ENCODE measurements at regions not wholly inside any gene's neighbourhood (a gene's known extent, or its start where the extent isn't known, plus 50 kb on each side); places are given as distances from the start of the nearest gene placed in this dataset.

DNA sequence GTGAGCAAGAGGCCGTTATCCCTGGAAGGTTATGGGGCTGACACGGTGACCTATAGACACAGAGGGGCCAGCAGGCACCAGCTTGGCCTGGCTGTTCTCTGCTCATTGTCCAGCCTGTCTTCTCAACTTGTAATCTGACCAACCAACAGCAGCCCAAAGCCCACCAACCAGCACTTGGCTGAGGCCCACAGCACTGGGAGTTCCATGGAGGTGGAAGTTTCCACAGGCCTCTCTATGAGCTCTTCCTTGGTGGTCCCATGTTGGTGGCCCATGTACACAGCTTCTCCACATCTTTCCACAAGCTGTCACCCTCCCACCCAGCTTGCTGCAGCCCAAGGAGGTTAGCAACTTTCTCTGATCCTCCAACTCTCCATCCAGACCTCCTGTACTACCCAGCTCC, 56.2 kb upstream of the KLHL31 start:
- H3K4me3 Mint-ChIP-seq, result no peak overlapping the region
- H3K4me1 Mint-ChIP-seq, result peaks cover 5% of the 10 kb centered on the region
- H3K27me3 Mint-ChIP-seq, result peaks cover 27% of the 10 kb centered on the region
- H3K36me3 Mint-ChIP-seq (ENCODE audit: low read depth), result no peaks in the 10 kb centered on the region
- H3K27ac Mint-ChIP-seq, result no peak overlapping the region
- DNase-seq, result no peak
- intact Hi-C loops (cut with micrococcal nuclease), result no loop called here
- no peaks in the 10 kb centered on the region for H3K9me3 Mint-ChIP-seq

GRCh38 chr6:53718597-53719460, 53.3 kb upstream of the KLHL31 start:
- peak; percentile 81 for DNase-seq
- H3K4me1 Mint-ChIP-seq, result peaks cover 5% of the 10 kb centered on the region
- H3K9me3 Mint-ChIP-seq, result no peaks in the 10 kb centered on the region
- intact Hi-C loops (cut with micrococcal nuclease), result loop anchor here (5.0 kb wide), 1 partner anchor 238 kb away; no protein-coding TSS in a partner anchor
- H3K27me3 Mint-ChIP-seq, result peaks cover 28% of the 10 kb centered on the region
- H3K36me3 Mint-ChIP-seq (ENCODE audit: low read depth), result no peaks in the 10 kb centered on the region
- no peak overlapping the region for H3K4me3 Mint-ChIP-seq
- H3K27ac Mint-ChIP-seq, result no peak overlapping the region

DNA sequence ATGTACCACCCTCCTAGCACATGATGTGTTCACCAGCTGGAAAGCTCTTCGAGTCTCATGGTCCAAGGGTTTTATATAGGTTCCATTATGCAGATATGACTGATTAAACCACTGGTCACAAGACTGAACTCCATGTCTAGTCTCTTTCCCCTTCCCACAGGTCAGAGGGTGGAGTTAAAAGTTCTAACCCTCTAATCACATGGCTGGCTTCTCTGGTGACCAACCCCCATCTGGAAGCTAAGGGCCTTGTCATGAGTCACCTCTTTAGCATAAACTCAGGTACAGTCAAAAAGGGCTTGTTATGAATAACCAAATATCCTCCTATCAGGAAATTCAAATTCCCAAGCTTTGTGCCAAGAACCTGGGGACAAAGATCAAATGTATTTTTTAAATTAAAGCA, 52.0 kb upstream of the KLHL31 start:
- peaks cover 29% of the 10 kb centered on the region for H3K27me3 Mint-ChIP-seq
- peaks cover 5% of the 10 kb centered on the region for H3K4me1 Mint-ChIP-seq
- H3K9me3 Mint-ChIP-seq, result no peaks in the 10 kb centered on the region
- H3K36me3 Mint-ChIP-seq (ENCODE audit: low read depth), result no peaks in the 10 kb centered on the region
- DNase-seq, result no peak
- intact Hi-C loops (cut with micrococcal nuclease), result loop anchor here (5.0 kb wide), 1 partner anchor 240 kb away; no protein-coding TSS in a partner anchor
- no peak overlapping the region for H3K27ac Mint-ChIP-seq
- H3K4me3 Mint-ChIP-seq, result no peak overlapping the region

GRCh38 chr6:53715434-53715833, 49.9 kb upstream of the KLHL31 start:
- intact Hi-C loops (cut with micrococcal nuclease), result loop anchor here (5.0 kb wide), 1 partner anchor 242 kb away; no protein-coding TSS in a partner anchor
- no peaks in the 10 kb centered on the region for H3K36me3 Mint-ChIP-seq (ENCODE audit: low read depth)
- DNase-seq, result no peak
- no peak overlapping the region for H3K27ac Mint-ChIP-seq
- H3K4me3 Mint-ChIP-seq, result no peak overlapping the region
- H3K27me3 Mint-ChIP-seq, result peaks cover 35% of the 10 kb centered on the region
- peaks cover 5% of the 10 kb centered on the region for H3K4me1 Mint-ChIP-seq
- no peaks in the 10 kb centered on the region for H3K9me3 Mint-ChIP-seq

All from activated CD4-positive, alpha-beta T cell treated with anti-CD3 and anti-CD28 coated beads, Interleukin-2, amount 10 ng/mL, durations not matched to agents 24 days and 14 days (primary cell).